ENCODE measurements at regions not wholly inside any gene's neighbourhood (a gene's known extent, or its start where the extent isn't known, plus 50 kb on each side); places are given as distances from the start of the nearest gene placed in this dataset.

DNA sequence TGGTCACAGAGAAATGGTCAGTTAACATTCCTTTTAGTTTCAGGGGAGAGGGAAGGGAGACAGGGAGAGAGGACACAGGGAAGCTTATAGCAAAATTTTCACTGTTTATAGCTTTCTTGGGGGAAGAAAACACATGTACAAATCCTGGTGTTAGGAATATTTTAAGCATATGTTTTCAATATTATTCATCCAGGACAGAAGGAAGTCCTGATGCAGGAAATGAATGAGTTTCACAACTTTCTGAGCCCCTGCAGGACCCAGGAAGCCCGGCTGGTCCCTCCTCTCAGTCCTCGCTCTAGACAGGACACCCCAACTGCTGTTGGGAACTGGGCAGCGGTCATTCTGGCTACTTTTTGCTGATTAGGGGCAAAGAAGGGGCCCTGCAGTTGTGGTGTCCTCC is 71.1 kb upstream of the ZDHHC17 start:
- no TSS peak for BruUV-seq (replicated peaks)
- Mint-ChIP-seq H3K4me1 (ENCODE audit: low read depth, unreplicated experiment) (no peaks in the 10 kb centered on the region), H3K27ac (ENCODE audit: unreplicated experiment) (no peak overlapping the region), H3K9me3 (ENCODE audit: low read depth, unreplicated experiment) (no peaks in the 10 kb centered on the region), H3K4me3 (ENCODE audit: low read depth, unreplicated experiment) (no peak overlapping the region), H3K27me3 (ENCODE audit: unreplicated experiment) (no peaks in the 10 kb centered on the region), H3K36me3 (ENCODE audit: insufficient read depth, unreplicated experiment) (no peaks in the 10 kb centered on the region)
- intact Hi-C loops (cut with micrococcal nuclease; ENCODE audit: unreplicated experiment), result no loop called here
- TF ChIP-seq, protein P1, sequence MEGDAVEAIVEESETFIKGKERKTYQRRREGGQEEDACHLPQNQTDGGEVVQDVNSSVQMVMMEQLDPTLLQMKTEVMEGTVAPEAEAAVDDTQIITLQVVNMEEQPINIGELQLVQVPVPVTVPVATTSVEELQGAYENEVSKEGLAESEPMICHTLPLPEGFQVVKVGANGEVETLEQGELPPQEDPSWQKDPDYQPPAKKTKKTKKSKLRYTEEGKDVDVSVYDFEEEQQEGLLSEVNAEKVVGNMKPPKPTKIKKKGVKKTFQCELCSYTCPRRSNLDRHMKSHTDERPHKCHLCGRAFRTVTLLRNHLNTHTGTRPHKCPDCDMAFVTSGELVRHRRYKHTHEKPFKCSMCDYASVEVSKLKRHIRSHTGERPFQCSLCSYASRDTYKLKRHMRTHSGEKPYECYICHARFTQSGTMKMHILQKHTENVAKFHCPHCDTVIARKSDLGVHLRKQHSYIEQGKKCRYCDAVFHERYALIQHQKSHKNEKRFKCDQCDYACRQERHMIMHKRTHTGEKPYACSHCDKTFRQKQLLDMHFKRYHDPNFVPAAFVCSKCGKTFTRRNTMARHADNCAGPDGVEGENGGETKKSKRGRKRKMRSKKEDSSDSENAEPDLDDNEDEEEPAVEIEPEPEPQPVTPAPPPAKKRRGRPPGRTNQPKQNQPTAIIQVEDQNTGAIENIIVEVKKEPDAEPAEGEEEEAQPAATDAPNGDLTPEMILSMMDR (IDR thresholded peaks at IDR 0.05; ENCODE audit: unreplicated experiment), result no peak
- CTCF ChIA-PET, result no interaction called here
- no peak for DNase-seq

GRCh38 chr12:76694369-76694768 is 69.5 kb upstream of the ZDHHC17 start:
- no TSS peak for BruUV-seq (replicated peaks)
- TF ChIP-seq, protein P1 (IDR thresholded peaks at IDR 0.05; ENCODE audit: unreplicated experiment), result no peak
- no peak overlapping the region for H3K27ac Mint-ChIP-seq (ENCODE audit: unreplicated experiment)
- H3K9me3 Mint-ChIP-seq (ENCODE audit: low read depth, unreplicated experiment), result no peaks in the 10 kb centered on the region
- intact Hi-C loops (cut with micrococcal nuclease; ENCODE audit: unreplicated experiment), result no loop called here
- CTCF ChIA-PET, result no interaction called here
- H3K27me3 Mint-ChIP-seq (ENCODE audit: unreplicated experiment), result no peaks in the 10 kb centered on the region
- H3K4me1 Mint-ChIP-seq (ENCODE audit: low read depth, unreplicated experiment), result no peaks in the 10 kb centered on the region
- H3K36me3 Mint-ChIP-seq (ENCODE audit: insufficient read depth, unreplicated experiment), result no peaks in the 10 kb centered on the region
- DNase-seq, result no peak
- H3K4me3 Mint-ChIP-seq (ENCODE audit: low read depth, unreplicated experiment), result no peak overlapping the region

GRCh38 chr12:76696186-76696585 is 67.7 kb upstream of the ZDHHC17 start:
- no peaks in the 10 kb centered on the region for H3K4me1 Mint-ChIP-seq (ENCODE audit: low read depth, unreplicated experiment)
- H3K9me3 Mint-ChIP-seq (ENCODE audit: low read depth, unreplicated experiment), result no peaks in the 10 kb centered on the region
- H3K4me3 Mint-ChIP-seq (ENCODE audit: low read depth, unreplicated experiment), result no peak overlapping the region
- no peaks in the 10 kb centered on the region for H3K27me3 Mint-ChIP-seq (ENCODE audit: unreplicated experiment)
- TF ChIP-seq, protein P1 (IDR thresholded peaks at IDR 0.05; ENCODE audit: unreplicated experiment), result no peak
- no peak for DNase-seq
- intact Hi-C loops (cut with micrococcal nuclease; ENCODE audit: unreplicated experiment), result no loop called here
- BruUV-seq (replicated peaks), result no TSS peak
- CTCF ChIA-PET, result no interaction called here
- no peak overlapping the region for H3K27ac Mint-ChIP-seq (ENCODE audit: unreplicated experiment)
- no peaks in the 10 kb centered on the region for H3K36me3 Mint-ChIP-seq (ENCODE audit: insufficient read depth, unreplicated experiment)

DNA sequence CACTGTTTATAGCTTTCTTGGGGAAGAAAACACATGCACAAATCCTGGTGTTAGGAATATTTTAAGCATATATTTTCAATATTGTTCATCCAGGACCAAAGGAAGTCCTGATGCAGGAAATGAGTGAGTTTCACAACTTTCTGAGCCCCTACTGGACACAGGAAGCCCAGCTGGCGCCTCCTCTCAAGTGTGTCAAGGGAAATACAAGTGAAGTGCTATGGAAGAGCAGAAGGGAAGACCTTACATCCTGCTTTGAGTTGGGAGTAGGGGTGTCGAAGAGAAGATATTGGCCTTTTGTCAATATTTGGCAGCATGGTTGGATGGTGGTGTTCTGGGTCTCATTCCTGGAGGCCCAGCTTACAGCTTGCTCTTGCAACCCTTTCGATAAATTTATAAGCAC is 66.1 kb upstream of the ZDHHC17 start:
- intact Hi-C loops (cut with micrococcal nuclease; ENCODE audit: unreplicated experiment), result no loop called here
- Mint-ChIP-seq H3K27me3 (ENCODE audit: unreplicated experiment) (no peaks in the 10 kb centered on the region), H3K9me3 (ENCODE audit: low read depth, unreplicated experiment) (no peaks in the 10 kb centered on the region), H3K27ac (ENCODE audit: unreplicated experiment) (no peak overlapping the region), H3K36me3 (ENCODE audit: insufficient read depth, unreplicated experiment) (no peaks in the 10 kb centered on the region), H3K4me3 (ENCODE audit: low read depth, unreplicated experiment) (no peak overlapping the region), H3K4me1 (ENCODE audit: low read depth, unreplicated experiment) (no peaks in the 10 kb centered on the region)
- TF ChIP-seq, protein P1 (IDR thresholded peaks at IDR 0.05; ENCODE audit: unreplicated experiment), result no peak
- no peak for DNase-seq
- no TSS peak for BruUV-seq (replicated peaks)
- CTCF ChIA-PET, result no interaction called here

- CTCF ChIA-PET, result no interaction called here
- no peaks in the 10 kb centered on the region for H3K9me3 Mint-ChIP-seq (ENCODE audit: low read depth, unreplicated experiment)
- H3K4me1 Mint-ChIP-seq (ENCODE audit: low read depth, unreplicated experiment), result no peaks in the 10 kb centered on the region
- intact Hi-C loops (cut with micrococcal nuclease; ENCODE audit: unreplicated experiment), result no loop called here
- H3K27ac Mint-ChIP-seq (ENCODE audit: unreplicated experiment), result no peak overlapping the region
- DNase-seq, result no peak
- no peaks in the 10 kb centered on the region for H3K36me3 Mint-ChIP-seq (ENCODE audit: insufficient read depth, unreplicated experiment)
- no peaks in the 10 kb centered on the region for H3K27me3 Mint-ChIP-seq (ENCODE audit: unreplicated experiment)
- no peak overlapping the region for H3K4me3 Mint-ChIP-seq (ENCODE audit: low read depth, unreplicated experiment)
- no TSS peak for BruUV-seq (replicated peaks)
- TF ChIP-seq, protein P1 (IDR thresholded peaks at IDR 0.05; ENCODE audit: unreplicated experiment), result no peak
Measured at GRCh38 chr12:76698316-76698715, 65.6 kb upstream of the ZDHHC17 start.

Measured in Calu3 (cell line).